GM12875 (cell line): ENCODE measurements at regions not wholly inside any gene's neighbourhood (a gene's known extent, or its start where the extent isn't known, plus 50 kb on each side); places are given as distances from the start of the nearest gene placed in this dataset.

Source experiments
- H3K4me3 ChIP-seq: one replicate; pipeline ENCODE4 v1.5.1; 2011; ENCODE audit warnings: low read depth, low read length, control low read depth
- TF ChIP-seq, protein P1 (sequence below): IDR thresholded peaks from 2 replicates; pipeline ENCODE4 v1.5.1; 2011; ENCODE audit warnings: low read depth, mild to moderate bottlenecking, control low read depth, inconsistent platforms, low read length, moderate library complexity, borderline replicate concordance; ENCODE audit not compliant: insufficient read depth

- H3K4me3 ChIP-seq: no peak overlapping the region
- TF ChIP-seq, protein P1, sequence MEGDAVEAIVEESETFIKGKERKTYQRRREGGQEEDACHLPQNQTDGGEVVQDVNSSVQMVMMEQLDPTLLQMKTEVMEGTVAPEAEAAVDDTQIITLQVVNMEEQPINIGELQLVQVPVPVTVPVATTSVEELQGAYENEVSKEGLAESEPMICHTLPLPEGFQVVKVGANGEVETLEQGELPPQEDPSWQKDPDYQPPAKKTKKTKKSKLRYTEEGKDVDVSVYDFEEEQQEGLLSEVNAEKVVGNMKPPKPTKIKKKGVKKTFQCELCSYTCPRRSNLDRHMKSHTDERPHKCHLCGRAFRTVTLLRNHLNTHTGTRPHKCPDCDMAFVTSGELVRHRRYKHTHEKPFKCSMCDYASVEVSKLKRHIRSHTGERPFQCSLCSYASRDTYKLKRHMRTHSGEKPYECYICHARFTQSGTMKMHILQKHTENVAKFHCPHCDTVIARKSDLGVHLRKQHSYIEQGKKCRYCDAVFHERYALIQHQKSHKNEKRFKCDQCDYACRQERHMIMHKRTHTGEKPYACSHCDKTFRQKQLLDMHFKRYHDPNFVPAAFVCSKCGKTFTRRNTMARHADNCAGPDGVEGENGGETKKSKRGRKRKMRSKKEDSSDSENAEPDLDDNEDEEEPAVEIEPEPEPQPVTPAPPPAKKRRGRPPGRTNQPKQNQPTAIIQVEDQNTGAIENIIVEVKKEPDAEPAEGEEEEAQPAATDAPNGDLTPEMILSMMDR: no peak
Measured at GRCh38 chr3:177557548-177557947, 360.3 kb upstream of the TBL1XR1 start.

GRCh38 chr3:177561365-177561764, 364.1 kb upstream of the TBL1XR1 start:
- H3K4me3 ChIP-seq: no peak overlapping the region
- TF ChIP-seq, protein P1: no peak

DNA sequence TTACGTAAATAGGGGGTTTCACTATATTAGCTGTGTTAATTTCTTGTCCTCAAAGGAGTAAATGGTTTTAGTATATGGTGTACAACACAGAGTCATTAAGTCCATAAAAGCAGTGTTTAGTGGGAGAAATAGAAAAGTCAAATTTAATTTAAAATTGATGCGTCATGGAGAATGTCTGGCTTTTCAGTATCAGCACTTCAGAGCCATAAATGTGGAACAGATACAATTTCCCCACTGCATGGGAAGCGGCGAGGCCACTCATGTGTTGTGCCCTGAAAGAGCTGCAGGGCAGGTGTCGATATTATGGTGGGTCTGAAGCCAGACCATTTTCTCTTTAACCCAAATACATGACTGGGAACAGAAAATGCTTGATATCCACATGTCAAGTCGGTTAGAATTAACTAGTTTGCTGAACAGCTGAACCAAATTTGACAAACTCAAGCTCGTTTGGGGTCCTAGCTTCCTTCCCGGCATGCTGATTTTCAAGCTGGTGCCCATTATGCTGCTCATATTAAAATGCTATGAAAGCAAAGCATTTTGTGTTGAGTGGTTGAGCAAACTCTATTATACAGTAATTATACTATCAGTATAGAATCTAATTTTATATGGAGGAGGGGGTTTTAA, 364.6 kb upstream of the TBL1XR1 start:
- TF ChIP-seq, protein P1: no peak
- no peak overlapping the region for H3K4me3 ChIP-seq

DNA sequence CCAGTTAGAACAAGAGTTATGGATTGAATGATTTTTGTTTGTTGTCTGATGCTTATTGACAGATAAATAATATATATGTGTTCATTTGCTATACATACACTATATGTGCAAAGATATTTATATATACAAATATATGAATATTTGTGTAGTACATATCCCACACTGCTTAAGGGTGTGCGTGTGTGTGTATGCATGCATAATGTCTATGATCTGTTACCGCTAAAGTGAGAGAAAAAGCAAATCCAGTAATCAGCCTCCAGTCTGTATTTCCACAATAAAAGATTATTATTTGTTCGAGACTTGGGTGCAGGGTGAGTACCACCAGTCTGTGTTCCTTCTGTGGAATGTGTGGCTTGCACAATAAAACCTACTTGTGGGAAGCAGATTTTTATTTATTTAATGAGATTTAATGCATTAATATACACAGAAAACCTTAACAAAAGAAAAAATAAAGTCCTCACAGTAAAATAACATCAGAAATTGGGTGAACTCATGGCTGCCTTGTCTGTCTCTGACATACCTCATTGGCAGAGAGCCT, 366.0 kb upstream of the TBL1XR1 start:
- TF ChIP-seq, protein P1: no peak
- H3K4me3 ChIP-seq: no peak overlapping the region

GRCh38 chr3:177563792-177564191, 366.5 kb upstream of the TBL1XR1 start:
- H3K4me3 ChIP-seq: no peak overlapping the region
- TF ChIP-seq, protein P1: no peak

- no peak overlapping the region for H3K4me3 ChIP-seq
- TF ChIP-seq, protein P1: no peak
Measured at GRCh38 chr3:177565981-177566380, 368.7 kb upstream of the TBL1XR1 start.

GRCh38 chr3:177567833-177568232, 370.6 kb upstream of the TBL1XR1 start:
- TF ChIP-seq, protein P1: no peak
- H3K4me3 ChIP-seq: no peak overlapping the region
